ENCODE measurements at regions not wholly inside any gene's neighbourhood (a gene's known extent, or its start where the extent isn't known, plus 50 kb on each side); places are given as distances from the start of the nearest gene placed in this dataset.

DNA sequence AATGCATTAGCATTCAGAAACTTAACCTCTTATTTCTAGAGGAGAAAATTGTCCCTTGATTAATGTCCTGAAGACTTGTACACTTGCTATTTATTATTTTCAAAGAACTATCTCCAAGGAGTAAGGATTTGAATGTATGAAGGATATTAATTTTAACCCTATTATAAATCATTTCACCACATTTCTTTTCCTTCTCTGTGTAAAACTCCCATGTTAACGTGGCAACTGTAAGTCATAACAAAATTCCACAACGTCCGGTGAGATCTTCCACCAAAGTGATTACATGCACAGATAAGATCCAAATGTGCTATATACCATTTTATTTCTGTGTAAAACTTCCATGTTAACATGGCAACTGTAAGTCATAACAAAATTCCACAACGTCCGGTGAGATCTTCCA lies 229.1 kb upstream of the ARHGEF26 start:
- H3K36me3 ChIP-seq = no peaks in the 10 kb centered on the region
- Mint-ChIP-seq H3K4me3 (no peak overlapping the region), H3K4me1 (no peaks in the 10 kb centered on the region), H3K36me3 (no peaks in the 10 kb centered on the region), H3K27me3 (ENCODE audit: insufficient read depth, low read depth) (no peaks in the 10 kb centered on the region), H3K9me3 (no peaks in the 10 kb centered on the region), H3K27ac (no peak overlapping the region)
- H3K4me1 ChIP-seq = no peaks in the 10 kb centered on the region
- H3K27me3 ChIP-seq = no peaks in the 10 kb centered on the region
- TF ChIP-seq, protein P1, sequence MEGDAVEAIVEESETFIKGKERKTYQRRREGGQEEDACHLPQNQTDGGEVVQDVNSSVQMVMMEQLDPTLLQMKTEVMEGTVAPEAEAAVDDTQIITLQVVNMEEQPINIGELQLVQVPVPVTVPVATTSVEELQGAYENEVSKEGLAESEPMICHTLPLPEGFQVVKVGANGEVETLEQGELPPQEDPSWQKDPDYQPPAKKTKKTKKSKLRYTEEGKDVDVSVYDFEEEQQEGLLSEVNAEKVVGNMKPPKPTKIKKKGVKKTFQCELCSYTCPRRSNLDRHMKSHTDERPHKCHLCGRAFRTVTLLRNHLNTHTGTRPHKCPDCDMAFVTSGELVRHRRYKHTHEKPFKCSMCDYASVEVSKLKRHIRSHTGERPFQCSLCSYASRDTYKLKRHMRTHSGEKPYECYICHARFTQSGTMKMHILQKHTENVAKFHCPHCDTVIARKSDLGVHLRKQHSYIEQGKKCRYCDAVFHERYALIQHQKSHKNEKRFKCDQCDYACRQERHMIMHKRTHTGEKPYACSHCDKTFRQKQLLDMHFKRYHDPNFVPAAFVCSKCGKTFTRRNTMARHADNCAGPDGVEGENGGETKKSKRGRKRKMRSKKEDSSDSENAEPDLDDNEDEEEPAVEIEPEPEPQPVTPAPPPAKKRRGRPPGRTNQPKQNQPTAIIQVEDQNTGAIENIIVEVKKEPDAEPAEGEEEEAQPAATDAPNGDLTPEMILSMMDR (IDR thresholded peaks at IDR 0.05) = no peak
- TF ChIP-seq EZH2 (IDR thresholded peaks at IDR 0.05) = no peak
- TF ChIP-seq EZH2phosphoT487 (IDR thresholded peaks at IDR 0.05) = no peak
- H3K9ac ChIP-seq = no peak overlapping the region
- no peak overlapping the region for H3K4me3 ChIP-seq
- H3K79me2 ChIP-seq (ENCODE audit: low read depth) = no peaks in the 10 kb centered on the region
- no peak overlapping the region for H2AFZ ChIP-seq (replicated peaks)
- H3K27ac ChIP-seq = no peak overlapping the region
- H4K20me1 ChIP-seq (ENCODE audit: low read depth) = no peaks in the 10 kb centered on the region
- no peak for DNase-seq (ENCODE audit: low spot score)
- no peak overlapping the region for H3K4me2 ChIP-seq
- no peaks in the 10 kb centered on the region for H3K9me3 ChIP-seq (ENCODE audit: low read depth)
- H3F3A ChIP-seq (ENCODE audit: low read depth) = no peaks in the 10 kb centered on the region

DNA sequence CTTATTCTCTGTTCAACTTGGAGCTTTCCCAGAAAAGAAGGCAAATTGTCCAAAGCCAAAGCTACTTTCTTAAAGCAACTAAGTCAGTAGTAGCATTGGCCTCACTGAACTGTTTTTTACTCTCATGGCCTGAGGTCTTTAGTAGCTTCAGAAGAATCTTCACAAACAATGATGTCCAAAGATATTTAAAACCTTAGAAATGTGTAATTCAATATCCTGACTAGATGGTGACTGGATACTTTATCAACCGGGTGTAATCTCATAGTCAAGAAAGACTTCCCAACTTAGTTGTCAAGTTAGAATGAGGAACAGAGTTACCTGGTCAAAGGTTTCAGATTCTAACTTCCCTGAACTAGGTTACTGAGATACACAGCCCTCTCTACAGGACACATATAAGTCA lies 226.3 kb upstream of the ARHGEF26 start:
- no peak overlapping the region for H3K4me3 Mint-ChIP-seq
- no peaks in the 10 kb centered on the region for H3K27me3 ChIP-seq
- H4K20me1 ChIP-seq (ENCODE audit: low read depth) = no peaks in the 10 kb centered on the region
- no peaks in the 10 kb centered on the region for H3K4me1 ChIP-seq
- H3K4me2 ChIP-seq = no peak overlapping the region
- no peaks in the 10 kb centered on the region for H3K9me3 Mint-ChIP-seq
- H3K9me3 ChIP-seq (ENCODE audit: low read depth) = no peaks in the 10 kb centered on the region
- no peaks in the 10 kb centered on the region for H3K4me1 Mint-ChIP-seq
- no peaks in the 10 kb centered on the region for H3K27me3 Mint-ChIP-seq (ENCODE audit: insufficient read depth, low read depth)
- H3K27ac ChIP-seq = no peak overlapping the region
- no peak overlapping the region for H3K9ac ChIP-seq
- no peak overlapping the region for H3K27ac Mint-ChIP-seq
- TF ChIP-seq EZH2 (IDR thresholded peaks at IDR 0.05) (no peak), EZH2phosphoT487 (IDR thresholded peaks at IDR 0.05) (no peak)
- TF ChIP-seq, protein P1 (IDR thresholded peaks at IDR 0.05) = no peak
- H2AFZ ChIP-seq (replicated peaks) = no peak overlapping the region
- no peaks in the 10 kb centered on the region for H3K36me3 ChIP-seq
- no peaks in the 10 kb centered on the region for H3F3A ChIP-seq (ENCODE audit: low read depth)
- no peaks in the 10 kb centered on the region for H3K36me3 Mint-ChIP-seq
- no peak for DNase-seq (ENCODE audit: low spot score)
- no peak overlapping the region for H3K4me3 ChIP-seq
- H3K79me2 ChIP-seq (ENCODE audit: low read depth) = no peaks in the 10 kb centered on the region

DNA sequence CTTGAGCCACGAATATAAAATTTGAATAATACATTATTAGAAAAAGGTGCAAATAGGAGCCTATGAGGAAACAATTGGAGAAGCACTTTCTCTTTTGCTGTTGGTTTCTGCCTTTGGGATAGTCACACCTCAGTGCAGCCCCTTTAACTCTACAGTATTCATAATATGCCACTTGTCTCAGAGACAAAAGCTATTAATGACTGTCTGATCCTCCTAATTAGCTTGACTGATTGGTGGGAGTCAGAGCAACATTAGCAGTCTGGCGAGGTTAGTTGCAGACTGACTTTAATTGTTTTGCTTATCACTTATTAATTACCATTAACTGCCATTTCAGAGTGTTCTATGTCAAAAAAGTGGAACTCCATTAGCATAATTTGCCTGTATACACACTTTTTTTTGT lies 225.0 kb upstream of the ARHGEF26 start:
- no peaks in the 10 kb centered on the region for H3K9me3 ChIP-seq (ENCODE audit: low read depth)
- H3K4me2 ChIP-seq = no peak overlapping the region
- H3F3A ChIP-seq (ENCODE audit: low read depth) = no peaks in the 10 kb centered on the region
- H4K20me1 ChIP-seq (ENCODE audit: low read depth) = no peaks in the 10 kb centered on the region
- no peak for DNase-seq (ENCODE audit: low spot score)
- TF ChIP-seq EZH2phosphoT487 (IDR thresholded peaks at IDR 0.05) = no peak
- TF ChIP-seq, protein P1 (IDR thresholded peaks at IDR 0.05) = no peak
- no peak for TF ChIP-seq EZH2 (IDR thresholded peaks at IDR 0.05)
- no peak overlapping the region for H3K9ac ChIP-seq
- Mint-ChIP-seq H3K27me3 (ENCODE audit: insufficient read depth, low read depth) (no peaks in the 10 kb centered on the region), H3K4me1 (no peaks in the 10 kb centered on the region), H3K36me3 (no peaks in the 10 kb centered on the region), H3K27ac (no peak overlapping the region), H3K9me3 (no peaks in the 10 kb centered on the region), H3K4me3 (no peak overlapping the region)
- no peaks in the 10 kb centered on the region for H3K36me3 ChIP-seq
- H3K27me3 ChIP-seq = no peaks in the 10 kb centered on the region
- H2AFZ ChIP-seq (replicated peaks) = no peak overlapping the region
- H3K4me1 ChIP-seq = no peaks in the 10 kb centered on the region
- no peaks in the 10 kb centered on the region for H3K79me2 ChIP-seq (ENCODE audit: low read depth)
- no peak overlapping the region for H3K27ac ChIP-seq
- H3K4me3 ChIP-seq = no peak overlapping the region
